GM10248 (cell line): ENCODE measurements at regions not wholly inside any gene's neighbourhood (a gene's known extent, or its start where the extent isn't known, plus 50 kb on each side); places are given as distances from the start of the nearest gene placed in this dataset.

Source experiments
- CTCF ChIA-PET: fragments of 300-600 bp; sonication (Branson Sonifier 250); formaldehyde crosslinking; extraction: SDS; loops from one replicate; lab custom pipeline; 2021; ENCODE audit warnings: antibody characterized with exemption; lab: Yijun Ruan, JAX
- POLR2A ChIA-PET: fragments of 350-650 bp; sonication (Branson Sonifier 250); formaldehyde crosslinking; extraction: SDS; loops from one replicate; lab custom pipeline; 2020; ENCODE audit warnings: antibody characterized with exemption; lab: Yijun Ruan, JAX
- DNase-seq: peaks from one replicate; pipeline ENCODE4 v3.0.0; 2012; ENCODE audit errors: extremely low spot score
- CTCF ChIP-seq: IDR thresholded peaks from 2 replicates; pipeline ENCODE4 v1.5.1; 2012; ENCODE audit warnings: mild to moderate bottlenecking, low read depth; ENCODE audit errors: extremely low read depth, missing control alignments, control extremely low read depth

GRCh38 chr5:43997647-43998272 is 391.5 kb downstream of the FGF10 start:
- no peak for TF ChIP-seq CTCF
- ChIA-PET CTCF (interaction anchor here (1.2 kb wide), 1 partner anchor 12 kb away, joined by 3 read pairs; no protein-coding TSS in a partner anchor), POLR2A (no interaction called here)
- DNase-seq = no peak

- ChIA-PET CTCF (interaction anchor here (0.8 kb wide), 1 partner anchor 35 kb away, joined by 3 read pairs; no protein-coding TSS in a partner anchor), POLR2A (no interaction called here)
- DNase-seq = no peak
- TF ChIP-seq CTCF = no peak
These were observed 393.0 kb downstream of the FGF10 start for GRCh38 chr5:43996221-43996620.

- TF ChIP-seq CTCF = no peak
- CTCF ChIA-PET = no interaction called here
- no peak for DNase-seq
- POLR2A ChIA-PET = no interaction called here
These were observed 391.4 kb downstream of the NNT start for GRCh38 chr5:43994352-43994708.

GRCh38 chr5:43993634-43994351 is 390.8 kb downstream of the NNT start:
- CTCF ChIA-PET = no interaction called here
- DNase-seq = no peak
- no peak for TF ChIP-seq CTCF
- POLR2A ChIA-PET = no interaction called here

- DNase-seq = no peak
These were observed 382.4 kb downstream of the NNT start for GRCh38 chr5:43985411-43985810.

GRCh38 chr5:43981556-43981955 is 378.6 kb downstream of the NNT start:
- POLR2A ChIA-PET = no interaction called here
- TF ChIP-seq CTCF = no peak
- CTCF ChIA-PET = interaction anchor here (1.1 kb wide), 1 partner anchor 10 kb away, joined by 4 read pairs; no protein-coding TSS in a partner anchor
- DNase-seq = no peak

More at GRCh38 chr5:43985411-43985810, 382.4 kb downstream of the NNT start:
- ChIA-PET CTCF (no interaction called here), POLR2A (no interaction called here)
- TF ChIP-seq CTCF = no peak
